22Rv1 (cell line): ENCODE measurements at regions not wholly inside any gene's neighbourhood (a gene's known extent, or its start where the extent isn't known, plus 50 kb on each side); places are given as distances from the start of the nearest gene placed in this dataset.
"Not testable (repeated sequence)": the region's sequence is repeated elsewhere in the genome, so short reads cannot be mapped to it uniquely, and the experiment has no call there.

Source experiments
- H3K27ac ChIP-seq: fragments of 450-650 bp; 2 replicates; pipeline ENCODE4 v1.5.1; 2017
- CTCF ChIP-seq: fragments of 450-650 bp; IDR thresholded peaks from 2 replicates; pipeline ENCODE4 v1.5.1; 2017; ENCODE audit warnings: mild to moderate bottlenecking
- ZFX ChIP-seq: fragments of 450-650 bp; IDR thresholded peaks from 2 replicates; pipeline ENCODE4 v1.6.1; 2017; ENCODE audit warnings: antibody characterized with exemption, borderline replicate concordance

GRCh38 chr9:18319918-18320445, 154.0 kb upstream of the ADAMTSL1 start:
- TF ChIP-seq CTCF (no peak), ZFX (no peak)
- no peak overlapping the region for H3K27ac ChIP-seq

GRCh38 chr9:18324928-18325745, 148.8 kb upstream of the ADAMTSL1 start:
- no peak for TF ChIP-seq ZFX
- TF ChIP-seq CTCF = no peak
- H3K27ac ChIP-seq = no peak overlapping the region

- H3K27ac ChIP-seq = not testable (repeated sequence)
Measured at GRCh38 chr9:18325746-18326011, 148.3 kb upstream of the ADAMTSL1 start.

GRCh38 chr9:18327121-18327520, 146.8 kb upstream of the ADAMTSL1 start:
- no peak overlapping the region for H3K27ac ChIP-seq
- TF ChIP-seq CTCF = no peak
- TF ChIP-seq ZFX = no peak

GRCh38 chr9:18330401-18331309, 143.3 kb upstream of the ADAMTSL1 start:
- no peak for TF ChIP-seq ZFX
- TF ChIP-seq CTCF = no peak
- peak overlapping the region; percentile 14; the same call in 1 of the 2 replicates for H3K27ac ChIP-seq

GRCh38 chr9:18331310-18331684, 142.7 kb upstream of the ADAMTSL1 start:
- TF ChIP-seq ZFX (no peak), CTCF (no peak)
- H3K27ac ChIP-seq = peak overlapping the region; percentile 14; the same call in 1 of the 2 replicates

- no peak for TF ChIP-seq CTCF
- TF ChIP-seq ZFX = no peak
- H3K27ac ChIP-seq = peak overlapping the region; percentile 14; the same call in 1 of the 2 replicates
Measured at GRCh38 chr9:18331808-18332209, 142.1 kb upstream of the ADAMTSL1 start.
